GM12891 (cell line): ENCODE measurements at regions not wholly inside any gene's neighbourhood (a gene's known extent, or its start where the extent isn't known, plus 50 kb on each side); places are given as distances from the start of the nearest gene placed in this dataset.
A peak's percentile ranks its signal among the peaks of the same experiment; 100 is the strongest.
"Not testable (repeated sequence)": the region's sequence is repeated elsewhere in the genome, so short reads cannot be mapped to it uniquely, and the experiment has no call there.

Experiments
- DNase-seq: peaks from one replicate; pipeline ENCODE4 v3.0.0; 2011; ENCODE audit warnings: low spot score; ENCODE audit not compliant: insufficient read length
- FAIRE-seq: peaks from 2 replicates; lab custom pipeline; 2011; peaks lifted over from hg19 to GRCh38; lab: Jason Lieb, UNC
- PAX5 ChIP-seq: IDR thresholded peaks from 2 replicates; pipeline ENCODE4 v1.6.1; 2011; ENCODE audit warnings: low read length, moderate library complexity, mild to moderate bottlenecking; ENCODE audit not compliant: insufficient read depth, severe bottlenecking
- POLR2A ChIP-seq: IDR thresholded peaks from 2 replicates; pipeline ENCODE4 v1.6.1; 2011; ENCODE audit warnings: low read depth, low read length, control low read depth
- POLR2AphosphoS5 ChIP-seq: IDR thresholded peaks from 2 replicates; pipeline ENCODE4 v1.6.1; 2011; ENCODE audit warnings: low read depth, low read length, control low read depth
- POU2F2 ChIP-seq: IDR thresholded peaks from 2 replicates; pipeline ENCODE4 v1.6.1; 2011; ENCODE audit warnings: low read depth, mild to moderate bottlenecking, control low read depth, low read length, moderate library complexity
- SPI1 ChIP-seq: IDR thresholded peaks from 2 replicates; pipeline ENCODE4 v1.6.1; 2011; ENCODE audit warnings: low read depth, low read length, control low read depth
- TAF1 ChIP-seq: IDR thresholded peaks from 2 replicates; pipeline ENCODE4 v1.6.1; 2011; ENCODE audit warnings: low read depth, low read length, control low read depth

DNA sequence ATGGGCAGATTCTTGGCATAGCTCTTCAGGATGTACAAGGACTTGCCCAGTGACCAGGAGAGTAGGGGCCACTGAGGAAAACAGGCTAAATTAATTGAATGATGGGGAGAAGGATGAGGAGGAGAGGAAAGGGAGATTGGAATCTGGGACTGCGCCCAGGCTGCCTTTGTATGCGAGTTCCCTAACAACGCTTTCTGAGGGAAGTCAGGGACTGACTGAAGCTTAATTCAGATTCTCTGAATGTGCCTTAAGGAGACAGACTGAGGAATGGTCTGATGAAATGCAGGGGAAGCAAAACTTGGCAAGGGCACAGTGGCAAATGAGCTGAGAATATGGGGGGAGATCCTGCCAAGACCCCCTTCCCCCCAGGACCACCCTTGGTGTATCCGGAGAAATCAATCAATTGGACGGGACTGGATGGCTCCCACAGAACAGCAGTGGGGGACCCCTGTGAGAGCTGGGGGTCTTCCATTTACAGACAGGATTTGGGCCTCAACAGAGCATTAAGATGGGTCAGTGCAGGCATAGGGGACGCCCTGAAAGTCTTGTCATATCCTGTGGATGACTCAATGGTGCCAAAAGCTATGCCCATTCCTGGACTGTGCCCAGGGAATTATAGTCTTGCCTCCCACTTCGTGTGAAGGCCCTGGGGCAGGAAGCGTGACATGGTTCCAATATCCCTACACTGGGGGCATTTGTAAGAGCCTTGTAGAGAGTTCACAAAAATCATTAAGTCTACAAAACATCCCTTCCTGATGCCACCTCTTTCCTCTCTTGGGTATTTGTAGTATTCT lies 215.5 kb upstream of the TNC start:
- FAIRE-seq (no peak), DNase-seq (no peak)
- TF ChIP-seq POU2F2: no peak
- TF ChIP-seq SPI1: no peak
- no peak for TF ChIP-seq PAX5
- no peak for TF ChIP-seq POLR2AphosphoS5
- TF ChIP-seq POLR2A: no peak
- no peak for TF ChIP-seq TAF1

DNA sequence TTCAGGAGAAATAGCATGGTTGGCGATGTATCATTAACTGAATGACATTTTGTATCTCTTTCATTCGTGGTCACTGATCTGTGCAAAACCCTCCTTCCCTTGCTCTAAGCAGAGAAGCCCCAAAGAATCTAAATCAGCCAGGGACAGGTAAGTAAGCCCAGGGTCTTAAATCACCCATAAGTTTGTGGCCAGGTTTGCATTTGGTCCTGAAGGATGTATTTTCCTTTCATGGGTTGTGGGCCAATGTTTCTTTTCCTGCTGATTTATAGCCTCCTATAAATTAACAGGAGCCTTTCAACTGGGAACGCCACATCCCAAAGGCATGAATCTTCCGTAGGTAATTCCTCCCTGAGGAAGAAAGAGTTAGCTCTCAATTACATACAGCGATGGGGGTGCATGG lies 217.5 kb upstream of the TNC start:
- FAIRE-seq: no peak
- TF ChIP-seq POU2F2 (no peak), POLR2A (no peak), PAX5 (no peak), SPI1 (no peak), POLR2AphosphoS5 (no peak), TAF1 (no peak)
- DNase-seq: no peak

DNA sequence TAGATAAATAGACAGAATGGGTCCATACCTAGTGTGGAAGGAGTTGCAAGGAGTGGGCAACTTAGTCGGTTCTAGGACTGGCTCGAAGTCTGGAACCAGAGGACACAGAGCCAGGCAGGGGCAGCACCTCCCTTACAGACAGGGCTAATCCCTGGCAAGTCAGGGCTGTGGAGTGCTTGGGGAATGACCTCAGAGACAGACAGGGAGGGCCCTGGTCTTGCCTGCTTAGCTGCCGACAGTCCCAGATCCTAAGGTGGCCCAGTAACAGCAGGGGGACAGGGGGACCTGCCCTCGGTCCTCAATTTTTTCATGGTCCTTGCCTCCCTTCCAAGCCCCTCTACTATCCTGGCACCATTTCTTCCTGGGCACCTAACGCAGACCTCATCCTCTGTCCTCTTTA lies 222.4 kb upstream of the TNC start:
- FAIRE-seq: no peak
- no peak for DNase-seq
- TF ChIP-seq TAF1 (no peak), SPI1 (no peak), POU2F2 (no peak), PAX5 (no peak), POLR2AphosphoS5 (no peak), POLR2A (no peak)

DNA sequence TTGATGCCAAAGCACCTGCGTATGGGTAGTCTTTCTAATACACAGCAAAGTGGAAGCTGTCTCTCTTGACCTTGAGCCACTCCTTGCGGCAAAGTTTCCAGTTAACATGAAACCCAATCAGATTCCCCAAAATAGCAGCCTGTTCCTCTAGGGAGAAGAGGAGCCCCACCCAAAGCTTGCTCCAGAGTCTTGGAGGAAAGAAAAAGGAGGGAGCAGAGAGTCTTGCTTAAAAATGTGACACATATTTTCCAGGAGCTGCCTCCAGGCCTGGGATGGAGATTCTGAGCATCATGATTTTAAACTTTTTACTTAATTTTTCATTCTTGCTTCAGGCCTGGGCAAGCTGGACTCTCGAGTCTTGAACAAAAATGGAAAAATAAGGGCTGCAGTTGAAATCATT lies 223.5 kb upstream of the TNC start:
- FAIRE-seq: no peak
- DNase-seq: no peak

GRCh38 chr9:115347776-115348175 lies 229.8 kb upstream of the TNC start:
- FAIRE-seq, DNase-seq: not testable (repeated sequence)

More for the DNA sequence above, 223.5 kb upstream of the TNC start:
- TF ChIP-seq POLR2AphosphoS5 (no peak), PAX5 (no peak), POLR2A (no peak), POU2F2 (no peak)

GRCh38 chr9:115348936-115349335 lies 231.0 kb upstream of the TNC start:
- not testable (repeated sequence) for DNase-seq, FAIRE-seq

DNA sequence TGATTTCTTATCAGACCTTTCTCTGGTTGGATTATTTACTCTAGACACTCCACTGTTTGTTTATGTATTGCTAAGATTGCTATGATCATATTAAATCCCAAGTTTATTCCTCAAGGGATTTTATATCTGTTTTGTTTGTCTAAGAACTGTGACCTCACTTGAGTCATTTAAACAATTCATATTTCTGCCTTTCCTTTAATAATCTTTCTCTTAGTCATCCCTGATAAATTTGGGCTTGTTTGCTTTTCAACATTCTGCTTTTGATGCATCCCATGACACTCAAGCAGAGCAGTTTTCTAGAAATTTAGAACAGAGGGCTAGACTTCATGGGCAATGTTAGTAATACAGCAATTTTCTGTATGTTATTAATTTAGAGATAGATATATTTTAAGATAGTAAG lies 231.6 kb upstream of the TNC start:
- TF ChIP-seq TAF1 (no peak), POLR2AphosphoS5 (no peak), POU2F2 (no peak), SPI1 (no peak), POLR2A (no peak), PAX5 (no peak)
- FAIRE-seq (no peak), DNase-seq (no peak)

DNA sequence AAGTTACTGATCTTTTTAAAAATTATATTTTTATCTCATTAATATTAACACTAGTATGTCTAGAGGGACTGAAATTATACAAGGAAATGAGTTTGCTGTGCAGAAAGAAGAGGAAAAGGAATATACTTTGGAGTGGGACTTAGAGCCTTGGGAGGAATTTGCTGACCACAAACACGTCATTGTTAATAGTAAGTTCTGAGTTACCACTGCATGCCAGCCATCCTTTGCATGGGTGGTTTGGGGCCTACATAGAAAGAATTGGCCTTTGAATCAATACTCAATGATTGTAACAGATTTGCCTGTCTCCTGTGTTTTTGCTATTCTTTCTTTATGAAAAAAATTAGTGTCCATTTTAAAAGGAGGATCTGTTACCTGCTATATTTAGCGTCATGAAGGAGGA lies 232.6 kb upstream of the TNC start:
- DNase-seq (no peak), FAIRE-seq (no peak)
- no peak for TF ChIP-seq SPI1

DNA sequence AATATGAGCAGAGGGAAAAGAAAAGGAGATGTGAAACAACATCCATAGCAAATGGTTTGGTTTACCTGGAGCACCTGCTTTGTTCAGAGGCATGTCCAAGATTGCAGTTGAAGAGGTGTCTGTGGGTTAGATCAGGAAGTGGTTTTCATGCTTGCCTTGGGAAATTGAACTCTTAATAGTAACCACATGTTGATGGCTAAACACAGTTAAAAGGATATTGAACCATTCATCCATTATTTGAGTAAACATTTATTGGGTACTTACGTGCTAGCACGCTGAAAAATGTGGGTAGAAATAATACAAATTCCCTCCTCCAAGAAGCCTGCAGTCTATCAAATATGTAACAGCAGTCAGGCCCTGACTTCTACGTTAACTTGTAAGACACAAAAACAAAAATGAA lies 235.7 kb upstream of the TNC start:
- DNase-seq: no peak
- peak; percentile 22; the same call in 1 of the 2 replicates for TF ChIP-seq SPI1
- TF ChIP-seq POLR2AphosphoS5: no peak
- FAIRE-seq: no peak

- FAIRE-seq (no peak), DNase-seq (no peak)
- TF ChIP-seq POLR2AphosphoS5: no peak
- TF ChIP-seq PAX5: no peak
- TF ChIP-seq POLR2A: no peak
- TF ChIP-seq POU2F2: no peak
These were observed 239.9 kb upstream of the TNC start for GRCh38 chr9:115357821-115358220.
